Psoas muscle (tissue), 7 donors: ENCODE measurements at regions not wholly inside any gene's neighbourhood (a gene's known extent, or its start where the extent isn't known, plus 50 kb on each side); places are given as distances from the start of the nearest gene placed in this dataset.

Experiments used
- ATAC-seq, 4 donors: fragments of 200-7000 bp; cut with Tn5 transposase; one replicate each; pipeline ENCODE4 v1.9.1; 2020; ENCODE audit warnings: moderate library complexity in 3 of 4, mild to moderate bottlenecking in 2 of 4
- DNase-seq, 2 donors: peaks; one replicate each; pipeline ENCODE4 v3.0.0-alpha.2; 2020
- H3K27ac ChIP-seq: fragments of 200-600 bp; one replicate; pipeline ENCODE4 v1.8.0; 2022
- H3K27me3 ChIP-seq, 3 donors: fragments of 200-600 bp in 1 of 3; one replicate each; pipeline versions ENCODE4 v1.6.1 to v1.8.0; 2013 to 2022; ENCODE audit warnings: low read length in 2 of 3, mild to moderate bottlenecking in 2 of 3, moderate library complexity in 1 of 3; ENCODE audit not compliant: insufficient read depth in 3 of 3
- H3K36me3 ChIP-seq, 2 donors: fragments of 200-600 bp in 1 of 2; one replicate each; pipeline versions ENCODE4 v1.6.1 to v1.8.0; 2013 to 2022; ENCODE audit warnings: low read depth in 1 of 2, mild to moderate bottlenecking in 1 of 2, moderate library complexity in 1 of 2; ENCODE audit not compliant: insufficient read depth in 1 of 2
- H3K4me1 ChIP-seq: fragments of 200-600 bp; one replicate; pipeline ENCODE4 v1.8.0; 2022
- H3K4me3 ChIP-seq: fragments of 200-600 bp; one replicate; pipeline ENCODE4 v1.8.0; 2022; ENCODE audit warnings: mild to moderate bottlenecking
- H3K9me3 ChIP-seq: fragments of 200-600 bp; one replicate; pipeline ENCODE4 v1.8.0; 2022
- WGBS, 3 donors: extraction: QIAGEN DNeasy Blood & Tissue Kit; methylation state at CpG; one replicate each; pipeline versions ENCODE4 v1.1.6 to v1.1.7; 2013; 5-methylcytosine and 5-hydroxymethylcytosine counted together
- intact Hi-C, 2 donors: fragments of 100-400 bp; cut with DNase I; formaldehyde crosslinking; loops; one replicate each; pipeline versions ENCODE4 v1.11.0 to v1.14.2; 2022
- TF ChIP-seq, protein P1 (sequence below): fragments of 200-600 bp; IDR thresholded peaks from one replicate; pipeline ENCODE4 v1.8.0; 2022; ENCODE audit warnings: antibody characterized with exemption
- donor health status: healthy with polysubstance abuse.
- donor health status: DM: no; HTN: no; CAD: no; lungs with moderate emphysema.
- donor health status: Bipolar disorder and iron deficiency.
- donor health status: healthy.
- donor health status: DM: yes; HTN: yes; CAD: no.
- donor health status: DM: no; HTN: no; CAD: no.
- donor health status: DM: yes; HTN: yes; CAD: no.

DNA sequence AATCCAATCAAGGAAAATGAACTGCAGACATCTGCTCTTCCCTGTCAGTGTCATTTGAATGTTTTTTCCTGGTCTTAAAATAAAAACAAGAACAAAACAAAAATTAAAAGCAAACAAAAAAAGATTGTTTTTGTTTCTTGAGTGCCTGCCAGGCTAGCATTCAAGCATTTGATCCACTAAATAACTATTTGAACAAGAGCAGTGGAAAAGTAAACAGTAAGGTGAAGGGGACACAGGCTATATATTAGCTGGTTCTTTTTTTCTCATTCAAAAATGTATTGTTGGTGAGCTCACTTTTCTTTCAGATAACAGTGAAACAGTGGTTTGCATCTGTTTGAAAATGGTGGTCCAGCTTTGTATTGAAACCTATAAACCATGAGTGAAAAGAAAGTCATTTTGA is 586.9 kb upstream of the SGO1 start:
- Histone ChIP-seq H3K4me3 (no peak overlapping the region), H3K27me3 (no peaks in the 10 kb centered on the region), H3K9me3 (no peaks in the 10 kb centered on the region), H3K27ac (no peak overlapping the region), H3K36me3 (no peaks in the 10 kb centered on the region), H3K4me1 (no peaks in the 10 kb centered on the region)
- TF ChIP-seq, protein P1, sequence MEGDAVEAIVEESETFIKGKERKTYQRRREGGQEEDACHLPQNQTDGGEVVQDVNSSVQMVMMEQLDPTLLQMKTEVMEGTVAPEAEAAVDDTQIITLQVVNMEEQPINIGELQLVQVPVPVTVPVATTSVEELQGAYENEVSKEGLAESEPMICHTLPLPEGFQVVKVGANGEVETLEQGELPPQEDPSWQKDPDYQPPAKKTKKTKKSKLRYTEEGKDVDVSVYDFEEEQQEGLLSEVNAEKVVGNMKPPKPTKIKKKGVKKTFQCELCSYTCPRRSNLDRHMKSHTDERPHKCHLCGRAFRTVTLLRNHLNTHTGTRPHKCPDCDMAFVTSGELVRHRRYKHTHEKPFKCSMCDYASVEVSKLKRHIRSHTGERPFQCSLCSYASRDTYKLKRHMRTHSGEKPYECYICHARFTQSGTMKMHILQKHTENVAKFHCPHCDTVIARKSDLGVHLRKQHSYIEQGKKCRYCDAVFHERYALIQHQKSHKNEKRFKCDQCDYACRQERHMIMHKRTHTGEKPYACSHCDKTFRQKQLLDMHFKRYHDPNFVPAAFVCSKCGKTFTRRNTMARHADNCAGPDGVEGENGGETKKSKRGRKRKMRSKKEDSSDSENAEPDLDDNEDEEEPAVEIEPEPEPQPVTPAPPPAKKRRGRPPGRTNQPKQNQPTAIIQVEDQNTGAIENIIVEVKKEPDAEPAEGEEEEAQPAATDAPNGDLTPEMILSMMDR = no peak
- no peak for DNase-seq
- ATAC-seq = no peak
- intact Hi-C loops = no loop called here

DNA sequence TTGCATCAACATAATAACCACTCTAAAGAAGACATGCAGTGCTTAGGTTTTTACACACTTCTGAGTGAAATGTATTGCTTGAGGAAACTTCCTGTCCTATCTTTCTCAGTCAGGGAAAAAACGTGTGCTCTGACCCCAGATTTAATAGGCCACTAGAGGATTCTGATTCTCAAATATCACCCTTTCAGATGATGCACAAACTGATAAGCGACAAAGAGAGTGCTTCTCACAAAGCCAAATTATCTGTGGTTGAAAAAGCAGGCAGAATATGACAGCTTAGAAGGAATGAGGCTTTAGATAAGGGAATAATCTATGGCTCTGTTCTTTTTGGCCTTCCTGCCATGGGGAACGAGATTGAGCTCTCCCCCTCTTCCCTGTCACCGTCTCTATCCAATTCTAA is 583.4 kb upstream of the SGO1 start:
- Histone ChIP-seq H3K27ac (no peak overlapping the region), H3K4me1 (no peaks in the 10 kb centered on the region), H3K36me3 (no peaks in the 10 kb centered on the region), H3K27me3 (no peaks in the 10 kb centered on the region), H3K9me3 (no peaks in the 10 kb centered on the region), H3K4me3 (no peak overlapping the region)
- no peak for DNase-seq
- 65 to 67% (median 66%) methylated on average over 4 of the region's 4 CpGs for WGBS, 3 donors
- TF ChIP-seq, protein P1 = no peak
- ATAC-seq = no peak
- intact Hi-C loops = no loop called here

DNA sequence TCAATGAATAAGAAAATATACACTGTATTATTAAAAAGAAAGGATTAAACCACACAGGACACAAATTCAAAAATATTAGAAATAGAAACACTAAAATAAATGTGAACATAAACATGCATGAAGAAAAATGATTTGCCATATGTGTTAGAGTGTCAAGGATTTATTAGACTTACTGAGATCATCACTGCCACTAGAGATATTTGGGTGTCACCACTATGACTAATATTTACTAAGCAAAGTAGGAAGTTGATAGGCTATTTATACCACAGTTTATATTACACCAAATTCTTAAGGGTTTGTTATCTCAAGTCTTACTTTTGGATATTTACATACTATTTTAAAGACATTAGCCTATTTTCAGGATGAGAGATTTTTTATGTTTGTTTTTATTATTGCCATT is 575.0 kb upstream of the SGO1 start:
- Histone ChIP-seq H3K27ac (no peak overlapping the region), H3K9me3 (no peaks in the 10 kb centered on the region), H3K27me3 (no peaks in the 10 kb centered on the region), H3K4me1 (no peaks in the 10 kb centered on the region), H3K36me3 (no peaks in the 10 kb centered on the region), H3K4me3 (no peak overlapping the region)
- no peak for DNase-seq
- ATAC-seq = no peak
- intact Hi-C loops = no loop called here
- TF ChIP-seq, protein P1 = no peak

- WGBS, 3 donors = 63 to 79% (median 76%) methylated on average over 1 of the region's 1 CpG
- Histone ChIP-seq H3K27ac (no peak overlapping the region), H3K9me3 (peaks cover 3% of the 10 kb centered on the region), H3K4me1 (no peaks in the 10 kb centered on the region), H3K36me3 (no peaks in the 10 kb centered on the region), H3K4me3 (no peak overlapping the region), H3K27me3 (no peaks in the 10 kb centered on the region)
- TF ChIP-seq, protein P1 = no peak
- intact Hi-C loops = no loop called here
- ATAC-seq (no peak), DNase-seq (no peak)
Measured at GRCh38 chr3:20752416-20752815, 566.4 kb upstream of the SGO1 start.

GRCh38 chr3:20751296-20751695 is 565.3 kb upstream of the SGO1 start:
- Histone ChIP-seq H3K36me3 (no peaks in the 10 kb centered on the region), H3K27me3 (no peaks in the 10 kb centered on the region), H3K4me1 (no peaks in the 10 kb centered on the region), H3K4me3 (no peak overlapping the region), H3K9me3 (peaks cover 3% of the 10 kb centered on the region), H3K27ac (no peak overlapping the region)
- 53 to 57% (median 53%) methylated on average over 4 of the region's 4 CpGs for WGBS, 3 donors
- ATAC-seq = no peak
- intact Hi-C loops = no loop called here
- TF ChIP-seq, protein P1 = no peak
- no peak for DNase-seq
